Liver (tissue), 8 donors: ENCODE measurements at regions not wholly inside any gene's neighbourhood (a gene's known extent, or its start where the extent isn't known, plus 50 kb on each side); places are given as distances from the start of the nearest gene placed in this dataset.
"Not testable (repeated sequence)": the region's sequence is repeated elsewhere in the genome, so short reads cannot be mapped to it uniquely, and the experiment has no call there.

Experiments used
- DNase-seq: peaks from one replicate; pipeline ENCODE4 v3.0.0-alpha.2; 2017; ENCODE audit warnings: low spot score
- H3K27ac ChIP-seq, 2 donors: one replicate each; pipeline ENCODE4 v1.7.0; 2013; ENCODE audit warnings: inconsistent platforms in 2 of 2, low read length in 2 of 2, control low read depth in 1 of 2, low read depth in 1 of 2, mild to moderate bottlenecking in 1 of 2
- H3K27me3 ChIP-seq, 4 donors: one replicate each; pipeline versions ENCODE4 v1.6.1 to v1.7.0; 2013; ENCODE audit warnings: low read length in 3 of 4, inconsistent platforms in 1 of 4, mild to moderate bottlenecking in 1 of 4, moderate library complexity in 1 of 4; ENCODE audit not compliant: control insufficient read depth in 4 of 4, insufficient read depth in 4 of 4
- H3K36me3 ChIP-seq, 4 donors: one replicate each; pipeline versions ENCODE4 v1.6.1 to v1.7.0; 2013; ENCODE audit warnings: low read length in 3 of 4, mild to moderate bottlenecking in 3 of 4, low read depth in 1 of 4, moderate library complexity in 1 of 4; ENCODE audit not compliant: control insufficient read depth in 4 of 4, insufficient read depth in 3 of 4
- H3K4me1 ChIP-seq, 4 donors: one replicate each; pipeline versions ENCODE4 v1.6.1 to v1.7.0; 2013; ENCODE audit warnings: low read length in 3 of 4, mild to moderate bottlenecking in 3 of 4, moderate library complexity in 1 of 4; ENCODE audit not compliant: control insufficient read depth in 4 of 4, insufficient read depth in 4 of 4
- H3K4me3 ChIP-seq, 3 donors: one replicate each; pipeline versions ENCODE4 v1.6.1 to v1.7.0; 2013; ENCODE audit warnings: low read length in 3 of 3, control low read depth in 1 of 3, low read depth in 1 of 3, mild to moderate bottlenecking in 1 of 3
- H3K9ac ChIP-seq, 2 donors: one replicate each; pipeline ENCODE4 v1.7.0; 2013; ENCODE audit warnings: low read length in 2 of 2, mild to moderate bottlenecking in 2 of 2, moderate library complexity in 2 of 2, control low read depth in 1 of 2, low read depth in 1 of 2
- H3K9me3 ChIP-seq, 4 donors: one replicate each; pipeline versions ENCODE4 v1.6.1 to v1.7.0; 2013; ENCODE audit warnings: low read length in 3 of 4; ENCODE audit not compliant: control insufficient read depth in 4 of 4
- FOXA1 ChIP-seq: IDR thresholded peaks from 2 replicates; pipeline ENCODE4 v1.6.1; 2016; ENCODE audit warnings: antibody characterized with exemption
- HNF4A ChIP-seq, 2 donors: conservative IDR thresholded peaks; 2 replicates each; pipeline ENCODE4 v1.6.1; 2016; ENCODE audit warnings: antibody characterized with exemption in 2 of 2, mild to moderate bottlenecking in 2 of 2
- JUND ChIP-seq, 2 donors: IDR thresholded peaks; 2 replicates each; pipeline ENCODE4 v1.6.1; 2016; ENCODE audit warnings: antibody characterized with exemption in 2 of 2
- MAX ChIP-seq: IDR thresholded peaks from 2 replicates; pipeline ENCODE4 v1.6.1; 2016; ENCODE audit warnings: antibody characterized with exemption
- NR2F2 ChIP-seq: IDR thresholded peaks from 2 replicates; pipeline ENCODE4 v1.6.1; 2016; ENCODE audit warnings: antibody characterized with exemption
- RAD21 ChIP-seq, 2 donors: IDR thresholded peaks; 2 replicates each; pipeline ENCODE4 v1.6.1; 2016; ENCODE audit warnings: antibody characterized with exemption in 2 of 2, mild to moderate bottlenecking in 2 of 2
- REST ChIP-seq: IDR thresholded peaks from 2 replicates; pipeline ENCODE4 v1.6.1; 2016; ENCODE audit warnings: antibody characterized with exemption, mild to moderate bottlenecking
- RXRA ChIP-seq, 2 donors: IDR thresholded peaks; 2 replicates each; pipeline ENCODE4 v1.6.1; 2017 to 2018; ENCODE audit warnings: antibody characterized with exemption in 2 of 2, mild to moderate bottlenecking in 1 of 2
- YY1 ChIP-seq: IDR thresholded peaks from 2 replicates; pipeline ENCODE4 v1.6.1; 2016; ENCODE audit warnings: antibody characterized with exemption, mild to moderate bottlenecking
- WGBS: extraction: QIAGEN DNeasy Blood & Tissue Kit; methylation state at CpG from one replicate; pipeline ENCODE4 v1.1.7; 2013; 5-methylcytosine and 5-hydroxymethylcytosine counted together
- TF ChIP-seq, protein P1 (sequence below): fragments of 150-350 bp; IDR thresholded peaks from 2 replicates; pipeline ENCODE4 v1.5.1; 2017; ENCODE audit warnings: improper control_type of control experiment, low read depth, low read length; ENCODE audit not compliant: missing input control
- donor health status: healthy.
- donor health status: healthy.
- donor health status: healthy.
- donor health status: healthy.
- donor health status: healthy.

DNA sequence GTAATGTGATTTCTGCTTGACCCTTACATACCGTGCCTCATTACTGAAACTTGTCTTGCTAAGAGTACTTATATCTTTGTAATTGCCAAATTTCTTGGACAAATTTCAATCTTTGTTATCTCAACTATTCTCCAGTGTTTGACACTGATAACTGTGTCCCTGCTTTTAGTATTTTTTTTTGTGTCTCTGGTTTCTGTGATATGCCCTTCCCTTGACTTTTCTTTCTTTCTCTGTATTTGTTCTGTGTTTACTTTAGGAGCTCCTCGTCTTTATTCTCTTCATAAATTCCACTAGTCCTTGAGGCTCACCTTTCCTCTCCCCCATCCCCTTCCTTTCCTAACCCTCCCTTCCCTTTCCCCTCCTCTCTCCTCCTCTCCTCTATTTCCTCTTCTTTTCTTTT, 123.7 kb upstream of the FBXL17 start:
- Histone ChIP-seq H3K27me3 (peaks cover 0 to under 1% (median 0%) of the 10 kb centered on the region in 4 donors), H3K9me3 (peaks cover 0 to 3% (median 0%) of the 10 kb centered on the region in 4 donors), H3K9ac (no peak overlapping the region), H3K36me3 (no peaks in the 10 kb centered on the region), H3K27ac (no peak overlapping the region), H3K4me3 (no peak overlapping the region), H3K4me1 (no peaks in the 10 kb centered on the region)
- no peak for DNase-seq
- no peak for TF ChIP-seq RXRA (IDR thresholded peaks at IDR 0.05)
- TF ChIP-seq MAX: no peak
- no peak for TF ChIP-seq HNF4A (conservative IDR thresholded peaks at IDR 0.05)
- no peak for TF ChIP-seq REST
- TF ChIP-seq, protein P1, sequence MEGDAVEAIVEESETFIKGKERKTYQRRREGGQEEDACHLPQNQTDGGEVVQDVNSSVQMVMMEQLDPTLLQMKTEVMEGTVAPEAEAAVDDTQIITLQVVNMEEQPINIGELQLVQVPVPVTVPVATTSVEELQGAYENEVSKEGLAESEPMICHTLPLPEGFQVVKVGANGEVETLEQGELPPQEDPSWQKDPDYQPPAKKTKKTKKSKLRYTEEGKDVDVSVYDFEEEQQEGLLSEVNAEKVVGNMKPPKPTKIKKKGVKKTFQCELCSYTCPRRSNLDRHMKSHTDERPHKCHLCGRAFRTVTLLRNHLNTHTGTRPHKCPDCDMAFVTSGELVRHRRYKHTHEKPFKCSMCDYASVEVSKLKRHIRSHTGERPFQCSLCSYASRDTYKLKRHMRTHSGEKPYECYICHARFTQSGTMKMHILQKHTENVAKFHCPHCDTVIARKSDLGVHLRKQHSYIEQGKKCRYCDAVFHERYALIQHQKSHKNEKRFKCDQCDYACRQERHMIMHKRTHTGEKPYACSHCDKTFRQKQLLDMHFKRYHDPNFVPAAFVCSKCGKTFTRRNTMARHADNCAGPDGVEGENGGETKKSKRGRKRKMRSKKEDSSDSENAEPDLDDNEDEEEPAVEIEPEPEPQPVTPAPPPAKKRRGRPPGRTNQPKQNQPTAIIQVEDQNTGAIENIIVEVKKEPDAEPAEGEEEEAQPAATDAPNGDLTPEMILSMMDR: no peak
- no peak for TF ChIP-seq RAD21 (IDR thresholded peaks at IDR 0.05)
- TF ChIP-seq NR2F2: no peak
- no peak for TF ChIP-seq JUND (IDR thresholded peaks at IDR 0.05)
- TF ChIP-seq YY1: no peak
- 52% methylated on average over 2 of the region's 2 CpGs for WGBS

- Histone ChIP-seq H3K9ac (no peak overlapping the region), H3K27me3 (no peaks in the 10 kb centered on the region), H3K36me3 (no peaks in the 10 kb centered on the region), H3K9me3 (peaks cover 0 to 4% (median 2%) of the 10 kb centered on the region in 4 donors), H3K27ac (no peak overlapping the region), H3K4me3 (no peak overlapping the region), H3K4me1 (no peaks in the 10 kb centered on the region)
- TF ChIP-seq RXRA (IDR thresholded peaks at IDR 0.05): no peak
- 78% methylated on average over 1 of the region's 1 CpG for WGBS
- DNase-seq: no peak
Observed at GRCh38 chr5:108504974-108505373, 123.1 kb upstream of the FBXL17 start.

GRCh38 chr5:108503986-108504385, 122.1 kb upstream of the FBXL17 start:
- Histone ChIP-seq H3K4me3 (no peak overlapping the region), H3K27me3 (no peaks in the 10 kb centered on the region), H3K9ac (no peak overlapping the region), H3K27ac (no peak overlapping the region), H3K9me3 (peaks cover 0 to 4% (median 2%) of the 10 kb centered on the region in 4 donors), H3K36me3 (no peaks in the 10 kb centered on the region), H3K4me1 (no peaks in the 10 kb centered on the region)
- 68% methylated on average over 2 of the region's 2 CpGs for WGBS
- DNase-seq: no peak
- no peak for TF ChIP-seq FOXA1

GRCh38 chr5:108495615-108496014, 113.7 kb upstream of the FBXL17 start:
- H3K9ac ChIP-seq, H3K27ac ChIP-seq, H3K9me3 ChIP-seq, H3K4me3 ChIP-seq, DNase-seq, H3K4me1 ChIP-seq, H3K36me3 ChIP-seq, H3K27me3 ChIP-seq: not testable (repeated sequence)
- 76% methylated on average over 3 of the region's 3 CpGs for WGBS
